ENCODE measurements at regions not wholly inside any gene's neighbourhood (a gene's known extent, or its start where the extent isn't known, plus 50 kb on each side); places are given as distances from the start of the nearest gene placed in this dataset.

DNA sequence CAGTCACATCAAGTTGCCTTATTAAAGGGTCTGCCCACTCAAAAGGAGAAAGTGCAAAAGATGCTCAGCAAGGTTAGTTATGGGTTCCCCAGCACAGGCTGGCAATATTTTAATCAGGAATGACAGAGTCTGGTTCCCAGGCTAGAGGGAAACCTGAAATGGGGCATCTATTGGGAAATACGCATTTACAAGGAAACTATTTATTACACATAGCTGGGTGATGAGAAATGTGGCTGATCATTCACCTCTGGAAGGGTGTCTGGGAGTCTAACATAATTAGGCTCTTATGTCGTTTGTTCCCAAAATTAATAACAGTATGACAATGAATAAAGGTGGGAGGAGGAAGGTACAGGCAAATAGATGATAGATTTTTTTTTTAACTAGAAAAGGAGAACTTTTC is 314.7 kb downstream of the ENC1 start:
- no peaks in the 10 kb centered on the region for H3K9me3 ChIP-seq (replicated peaks; ENCODE audit: control insufficient read depth, insufficient read depth, low read length)
- H2AFZ ChIP-seq (ENCODE audit: low read depth, low read length): no peak overlapping the region
- peaks cover 13% of the 10 kb centered on the region for H3K4me1 ChIP-seq (ENCODE audit: control insufficient read depth, extremely low read depth, insufficient read depth, low read length)
- FAIRE-seq: no peak
- no peaks in the 10 kb centered on the region for H3K9me1 ChIP-seq (replicated peaks; ENCODE audit: control insufficient read depth, extremely low read depth, insufficient read depth, low read length)
- H3K36me3 ChIP-seq (ENCODE audit: control insufficient read depth in 2 of 2, extremely low read depth in 1 of 2, insufficient read depth in 2 of 2, low read length in 2 of 2): no peaks in the 10 kb centered on the region
- dilution Hi-C loops (cut with MboI; ENCODE audit: extremely low pct_ligation_motif_present, low sequenced_read_pairs): no loop called here
- H3K27ac ChIP-seq (ENCODE audit: insufficient read depth, low read depth, low read length): no peak overlapping the region
- no TSS peak for BruUV-seq (replicated peaks)
- H3K27me3 ChIP-seq (ENCODE audit: control insufficient read depth in 2 of 2, insufficient read depth in 2 of 2, low read length in 2 of 2): peaks cover 0 to 2% of the 10 kb centered on the region in 2 experiments
- no peaks in the 10 kb centered on the region for H4K20me1 ChIP-seq (replicated peaks; ENCODE audit: control insufficient read depth, extremely low read depth, insufficient read depth, low read length)
- no peak overlapping the region for H3K4me2 ChIP-seq (ENCODE audit: insufficient read depth, low read length)
- CTCF ChIA-PET: no interaction called here
- no peak for DNase-seq (ENCODE audit: low read depth, low spot score)
- POLR2A ChIA-PET: no interaction called here
- TF ChIP-seq GATA2 (IDR thresholded peaks at IDR 0.05; ENCODE audit: insufficient read depth, insufficient read length, low read depth, low read length) (no peak), EZH2 (IDR thresholded peaks at IDR 0.05; ENCODE audit: borderline replicate concordance, low read depth, low read length, severe bottlenecking) (no peak), FOS (IDR thresholded peaks at IDR 0.05; ENCODE audit: borderline replicate concordance, insufficient read depth, low read length) (no peak), MYC (IDR thresholded peaks at IDR 0.05; ENCODE audit: low read depth, low read length) (no peak), POLR2AphosphoS5 (IDR thresholded peaks at IDR 0.05; ENCODE audit: insufficient read depth, low read depth, low read length) (no peak), JUN (IDR thresholded peaks at IDR 0.05; ENCODE audit: borderline replicate concordance, insufficient read depth, insufficient read length, low read depth) (no peak)
- TF ChIP-seq, protein P1, sequence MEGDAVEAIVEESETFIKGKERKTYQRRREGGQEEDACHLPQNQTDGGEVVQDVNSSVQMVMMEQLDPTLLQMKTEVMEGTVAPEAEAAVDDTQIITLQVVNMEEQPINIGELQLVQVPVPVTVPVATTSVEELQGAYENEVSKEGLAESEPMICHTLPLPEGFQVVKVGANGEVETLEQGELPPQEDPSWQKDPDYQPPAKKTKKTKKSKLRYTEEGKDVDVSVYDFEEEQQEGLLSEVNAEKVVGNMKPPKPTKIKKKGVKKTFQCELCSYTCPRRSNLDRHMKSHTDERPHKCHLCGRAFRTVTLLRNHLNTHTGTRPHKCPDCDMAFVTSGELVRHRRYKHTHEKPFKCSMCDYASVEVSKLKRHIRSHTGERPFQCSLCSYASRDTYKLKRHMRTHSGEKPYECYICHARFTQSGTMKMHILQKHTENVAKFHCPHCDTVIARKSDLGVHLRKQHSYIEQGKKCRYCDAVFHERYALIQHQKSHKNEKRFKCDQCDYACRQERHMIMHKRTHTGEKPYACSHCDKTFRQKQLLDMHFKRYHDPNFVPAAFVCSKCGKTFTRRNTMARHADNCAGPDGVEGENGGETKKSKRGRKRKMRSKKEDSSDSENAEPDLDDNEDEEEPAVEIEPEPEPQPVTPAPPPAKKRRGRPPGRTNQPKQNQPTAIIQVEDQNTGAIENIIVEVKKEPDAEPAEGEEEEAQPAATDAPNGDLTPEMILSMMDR (IDR thresholded peaks at IDR 0.05; ENCODE audit: extremely low read depth in 1 of 2, insufficient read depth in 1 of 2, low read depth in 1 of 2, low read length in 2 of 2): no peak
- TF ChIP-seq, protein P2, sequence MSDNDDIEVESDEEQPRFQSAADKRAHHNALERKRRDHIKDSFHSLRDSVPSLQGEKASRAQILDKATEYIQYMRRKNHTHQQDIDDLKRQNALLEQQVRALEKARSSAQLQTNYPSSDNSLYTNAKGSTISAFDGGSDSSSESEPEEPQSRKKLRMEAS (IDR thresholded peaks at IDR 0.05; ENCODE audit: insufficient read depth, insufficient read length): no peak
- no peak overlapping the region for H3K9ac ChIP-seq (replicated peaks; ENCODE audit: extremely low read depth, insufficient read depth, low read length)
- no peak overlapping the region for H3K4me3 ChIP-seq (replicated peaks in 1 of 3; ENCODE audit: insufficient read depth in 1 of 3, low read depth in 1 of 3, low read length in 3 of 3)
- H3K79me2 ChIP-seq (ENCODE audit: control insufficient read depth, insufficient read depth, low read length): no peaks in the 10 kb centered on the region
- intact Hi-C loops (cut with micrococcal nuclease): loop anchor here (5.0 kb wide), 1 partner anchor 316 kb away; the partner anchor contains the start of gene ENC1

All from endothelial cell of umbilical vein (primary cell).